HK-2 (cell line): ENCODE measurements at regions not wholly inside any gene's neighbourhood (a gene's known extent, or its start where the extent isn't known, plus 50 kb on each side); places are given as distances from the start of the nearest gene placed in this dataset.

Experiments used
- DNase-seq: peaks from one replicate; pipeline ENCODE4 v3.0.0-alpha.2; 2018; ENCODE audit not compliant: unreplicated experiment

DNA sequence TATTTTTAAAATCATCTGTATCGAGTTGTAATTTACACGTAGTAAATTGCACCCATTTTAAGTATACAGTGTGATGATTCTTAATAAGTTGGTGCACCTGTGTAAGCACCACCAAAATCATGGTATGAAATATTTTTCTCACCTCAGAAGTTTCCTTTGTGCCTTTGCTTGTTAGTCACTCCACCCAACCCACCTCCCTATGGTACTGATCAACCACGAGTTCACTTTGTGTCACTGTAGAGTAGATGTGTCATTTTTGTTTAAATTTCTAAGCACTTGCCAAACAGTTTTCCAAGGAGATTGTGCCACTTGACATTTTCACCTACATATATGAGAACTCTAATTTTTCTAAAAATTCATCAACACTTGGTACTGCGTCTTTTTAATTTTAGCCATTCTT is 806.5 kb downstream of the TLR4 start:
- DNase-seq, result no peak

DNA sequence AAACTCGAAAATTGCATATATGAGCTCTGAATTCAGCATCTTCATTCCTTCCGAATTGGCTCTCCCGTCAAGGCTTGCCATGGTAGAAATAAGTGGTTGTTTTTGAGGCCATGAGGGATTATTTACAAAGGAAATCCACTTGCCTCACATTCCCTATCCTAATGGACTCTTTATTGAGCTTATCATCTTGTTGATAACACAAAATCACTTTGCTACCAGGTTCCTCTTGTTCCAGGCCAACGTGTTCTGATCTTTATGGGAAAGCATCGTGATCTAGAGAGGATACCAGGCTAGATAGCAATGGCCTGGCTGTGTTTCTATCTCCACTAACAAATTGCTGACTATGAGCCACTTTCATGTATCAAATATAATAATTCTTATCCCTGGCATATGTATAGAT is 811.7 kb downstream of the TLR4 start:
- no peak for DNase-seq

- no peak for DNase-seq
Measured at GRCh38 chr9:118521261-118521660, 817.1 kb downstream of the TLR4 start.

DNA sequence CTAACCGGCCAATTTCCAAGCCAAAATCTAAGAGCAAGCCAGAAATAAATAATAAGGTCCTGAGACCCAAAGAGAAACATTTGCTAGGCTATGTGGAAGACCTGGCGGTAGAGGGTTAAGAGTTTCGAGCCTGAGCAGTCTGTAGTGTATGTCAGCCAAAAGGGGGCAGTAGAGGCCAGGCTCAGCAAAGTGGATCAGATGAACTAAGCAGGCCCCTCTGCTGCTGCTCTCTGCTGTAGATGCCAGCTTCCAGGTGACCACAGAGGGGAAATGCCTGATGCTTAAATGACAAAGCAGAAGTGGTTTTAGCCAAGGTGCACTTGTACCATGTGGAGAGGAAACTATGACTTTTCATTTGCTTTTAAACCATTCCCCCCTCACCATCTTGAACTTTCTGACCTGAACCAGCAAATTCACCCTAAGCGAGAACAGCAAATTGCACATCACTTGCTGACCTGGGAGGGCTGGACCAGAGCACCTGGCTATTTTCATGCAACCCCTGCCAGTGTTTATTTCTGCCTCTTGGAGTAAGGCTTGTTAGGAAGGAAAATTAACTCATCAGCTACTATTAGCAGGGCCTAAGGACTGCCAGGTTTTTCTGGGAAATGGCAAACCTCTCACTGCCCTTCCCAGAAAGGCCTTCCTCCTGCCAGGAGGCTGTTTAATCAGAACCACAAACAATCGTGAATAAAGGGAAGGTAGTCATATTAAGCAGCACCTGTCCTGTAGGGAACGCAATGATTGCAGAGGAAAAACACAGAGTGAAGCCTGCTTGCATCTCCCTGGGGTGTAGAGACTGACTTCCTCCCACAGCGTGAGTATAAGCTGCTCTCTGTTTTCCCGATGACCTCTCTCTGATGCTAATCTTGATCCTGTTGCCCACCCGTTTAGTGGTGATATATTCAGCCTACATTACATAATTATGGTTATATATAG is 818.2 kb downstream of the TLR4 start:
- peak; percentile 60 for DNase-seq

DNA sequence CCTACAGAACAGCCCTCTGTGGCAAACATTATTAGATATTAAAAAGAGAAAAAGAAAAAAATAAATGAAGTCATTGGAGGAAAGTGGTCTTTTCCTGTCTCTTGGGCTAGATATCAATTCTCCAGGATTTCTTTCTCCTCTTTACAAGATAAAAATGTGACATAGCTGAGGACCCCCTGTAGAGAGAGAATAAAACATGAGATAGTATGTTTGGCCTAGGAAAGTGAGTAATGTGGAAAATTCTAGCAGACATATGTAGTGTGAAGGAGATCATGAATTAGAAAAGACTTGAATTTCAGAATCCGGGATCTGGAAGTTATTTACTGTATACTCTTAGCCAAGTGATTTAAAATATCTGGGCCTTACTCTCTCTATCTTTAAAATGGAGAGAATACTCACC is 823.1 kb downstream of the TLR4 start:
- no peak for DNase-seq

GRCh38 chr9:118529210-118529609 is 825.0 kb downstream of the TLR4 start:
- DNase-seq, result no peak

- DNase-seq, result no peak
Measured at GRCh38 chr9:118529624-118530214, 825.5 kb downstream of the TLR4 start.

- DNase-seq, result no peak
Measured at GRCh38 chr9:118532592-118532991, 828.4 kb downstream of the TLR4 start.

GRCh38 chr9:118533101-118533500 is 828.9 kb downstream of the TLR4 start:
- DNase-seq, result no peak

DNA sequence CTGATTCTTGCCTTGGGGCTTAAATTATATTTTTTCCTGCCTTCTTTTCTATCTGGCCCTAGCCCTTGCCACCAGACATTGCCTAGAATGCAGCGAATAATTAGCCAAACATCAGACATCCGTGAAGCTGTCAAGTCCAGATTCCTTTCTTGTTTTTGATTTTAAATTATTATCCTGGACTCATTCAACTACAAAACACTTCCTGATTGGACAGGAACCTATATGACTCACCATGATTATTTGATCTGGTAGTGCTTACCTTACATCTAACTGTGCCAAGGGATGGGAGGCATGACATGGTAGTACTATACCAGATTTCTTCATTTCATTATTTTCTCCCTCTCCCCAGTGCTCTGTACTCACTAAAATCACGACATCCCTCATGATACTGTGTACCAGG is 829.6 kb downstream of the TLR4 start:
- DNase-seq, result no peak

DNA sequence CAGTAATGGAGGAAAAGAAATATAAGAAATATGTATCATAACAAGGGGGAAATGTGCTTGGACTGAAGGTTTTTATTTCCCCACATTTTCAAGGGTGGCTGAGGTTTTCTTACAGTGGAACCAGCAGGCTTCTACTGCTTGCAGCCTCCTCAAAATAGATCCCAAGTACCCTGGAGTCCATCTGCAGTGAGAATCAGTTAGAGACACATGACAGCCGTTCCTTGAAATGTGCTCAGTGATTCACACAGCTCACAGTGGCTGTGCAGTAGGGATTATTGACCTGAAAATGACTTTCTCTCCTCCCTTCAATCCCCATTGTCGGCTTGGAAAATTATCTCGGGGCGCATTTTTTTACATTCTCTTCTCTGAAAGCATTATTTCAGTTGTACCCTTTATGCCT is 832.0 kb downstream of the TLR4 start:
- DNase-seq, result no peak

- no peak for DNase-seq
Measured at GRCh38 chr9:118538959-118539358, 830.3 kb downstream of the BRINP1 start.

GRCh38 chr9:118553465-118553864 is 815.8 kb downstream of the BRINP1 start:
- DNase-seq, result no peak

DNA sequence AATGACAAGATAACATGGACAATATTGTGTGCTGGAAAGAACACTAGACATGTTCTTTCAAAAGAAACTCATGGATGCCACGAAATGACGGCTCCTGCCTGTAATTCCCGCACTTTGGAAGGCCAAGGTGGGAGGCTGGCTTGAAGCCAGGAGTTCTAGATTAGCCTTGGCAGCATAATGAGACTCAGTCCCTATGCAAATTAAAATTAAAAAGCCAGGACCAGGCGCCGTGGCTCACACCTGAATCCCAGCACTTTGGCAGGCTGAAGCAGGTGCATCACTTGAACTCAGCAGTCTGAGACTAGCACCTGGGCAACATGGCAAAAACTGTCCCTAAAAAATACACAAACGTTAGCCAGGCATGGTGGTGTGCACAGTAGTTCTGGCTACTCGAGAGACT is 814.2 kb downstream of the BRINP1 start:
- no peak for DNase-seq

- no peak for DNase-seq
Measured at GRCh38 chr9:118558026-118558425, 811.2 kb downstream of the BRINP1 start.

- DNase-seq, result no peak
Measured at GRCh38 chr9:118558891-118559290, 810.3 kb downstream of the BRINP1 start.

GRCh38 chr9:118561051-118561450 is 808.2 kb downstream of the BRINP1 start:
- DNase-seq, result no peak

GRCh38 chr9:118563677-118564076 is 805.6 kb downstream of the BRINP1 start:
- no peak for DNase-seq

- no peak for DNase-seq
Measured at GRCh38 chr9:118567861-118568260, 801.4 kb downstream of the BRINP1 start.

- DNase-seq, result no peak
Measured at GRCh38 chr9:118568704-118569103, 800.5 kb downstream of the BRINP1 start.

- DNase-seq, result no peak
Measured at GRCh38 chr9:118569148-118569547, 800.1 kb downstream of the BRINP1 start.

DNA sequence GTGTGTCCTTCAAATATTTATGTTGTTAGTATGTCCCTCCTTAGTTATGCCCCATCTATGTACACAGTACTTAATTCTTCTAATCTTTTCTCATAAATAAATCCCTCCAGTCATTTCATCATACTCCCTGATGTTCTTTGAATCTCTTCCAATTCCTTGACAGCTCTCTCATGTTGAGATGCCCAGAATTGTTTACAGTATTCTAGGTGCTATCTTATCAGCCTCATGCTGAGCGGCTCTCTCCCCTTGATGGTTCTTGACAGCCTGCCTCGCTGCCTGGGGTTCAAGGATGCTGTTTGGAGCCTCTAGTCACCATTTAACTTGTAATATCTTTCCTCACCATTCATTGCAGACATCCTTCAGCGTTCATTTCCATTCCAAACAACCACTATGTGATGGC is 799.2 kb downstream of the BRINP1 start:
- DNase-seq, result no peak

- DNase-seq, result no peak
Measured at GRCh38 chr9:118575341-118576070, 793.7 kb downstream of the BRINP1 start.
